GM21576 (cell line): ENCODE measurements at regions not wholly inside any gene's neighbourhood (a gene's known extent, or its start where the extent isn't known, plus 50 kb on each side); places are given as distances from the start of the nearest gene placed in this dataset.
A peak's percentile ranks its signal among the peaks of the same experiment; 100 is the strongest.

Experiments used
- ATAC-seq: cut with Tn5 transposase; IDR thresholded peaks from one replicate; pipeline ENCODE4 v1.9.1; 2021; ENCODE audit warnings: mild to moderate bottlenecking, moderate library complexity; ENCODE audit not compliant: unreplicated experiment

DNA sequence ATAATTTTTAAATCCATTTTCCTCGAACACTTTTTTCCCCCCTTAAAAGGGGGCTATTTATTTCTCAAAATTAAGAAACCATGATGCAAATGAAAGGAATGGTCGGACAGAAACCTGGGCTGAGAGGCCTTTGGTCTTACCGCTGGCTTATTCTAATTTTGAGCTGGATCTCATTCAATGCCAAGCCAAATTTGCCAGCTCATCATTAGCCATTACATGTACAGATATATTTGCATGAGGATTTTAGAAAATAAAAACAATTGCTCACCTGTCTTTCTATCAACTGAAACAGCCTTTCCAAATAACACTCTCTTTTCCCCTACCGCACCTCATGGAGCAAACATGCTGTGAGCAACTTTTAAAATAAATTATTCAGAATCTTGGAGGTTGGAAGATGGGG is 219.5 kb upstream of the DTNBP1 start:
- no peak for ATAC-seq

GRCh38 chr6:15881150-15881549 is 218.3 kb upstream of the DTNBP1 start:
- no peak for ATAC-seq

DNA sequence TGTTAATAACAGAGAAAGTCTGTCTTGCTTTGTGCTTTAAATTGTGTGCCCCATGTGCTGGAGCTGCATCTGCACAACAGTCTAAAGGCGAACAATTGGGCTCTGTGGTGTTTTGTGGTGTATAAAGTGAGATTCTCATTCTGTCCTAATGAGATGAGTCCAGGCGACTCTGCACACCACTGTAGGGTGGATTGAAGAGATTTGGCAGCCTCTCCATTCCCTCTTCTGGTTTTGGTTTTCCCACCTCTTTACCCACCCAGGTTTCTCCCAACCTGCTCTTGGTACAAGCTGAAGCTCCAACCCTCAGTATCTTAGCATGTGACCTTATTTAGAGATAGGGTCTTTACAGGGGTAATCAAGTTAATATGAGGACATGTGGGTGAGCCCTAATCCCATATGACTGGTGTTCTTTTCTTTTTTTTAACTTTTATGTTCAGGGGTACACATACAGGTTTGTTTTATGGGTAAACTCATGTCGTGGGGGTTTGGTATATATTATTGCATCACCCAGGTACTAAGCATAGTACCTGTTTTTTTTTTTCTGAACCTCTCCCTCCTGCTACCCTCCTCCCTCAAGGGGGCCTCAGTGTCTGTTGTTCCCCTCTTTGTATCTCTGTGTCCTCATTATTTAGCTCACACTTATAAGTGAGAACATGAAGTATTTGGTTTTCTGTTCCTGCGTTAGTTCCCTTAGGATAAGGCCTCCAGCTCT is 217.6 kb upstream of the DTNBP1 start:
- no peak for ATAC-seq

DNA sequence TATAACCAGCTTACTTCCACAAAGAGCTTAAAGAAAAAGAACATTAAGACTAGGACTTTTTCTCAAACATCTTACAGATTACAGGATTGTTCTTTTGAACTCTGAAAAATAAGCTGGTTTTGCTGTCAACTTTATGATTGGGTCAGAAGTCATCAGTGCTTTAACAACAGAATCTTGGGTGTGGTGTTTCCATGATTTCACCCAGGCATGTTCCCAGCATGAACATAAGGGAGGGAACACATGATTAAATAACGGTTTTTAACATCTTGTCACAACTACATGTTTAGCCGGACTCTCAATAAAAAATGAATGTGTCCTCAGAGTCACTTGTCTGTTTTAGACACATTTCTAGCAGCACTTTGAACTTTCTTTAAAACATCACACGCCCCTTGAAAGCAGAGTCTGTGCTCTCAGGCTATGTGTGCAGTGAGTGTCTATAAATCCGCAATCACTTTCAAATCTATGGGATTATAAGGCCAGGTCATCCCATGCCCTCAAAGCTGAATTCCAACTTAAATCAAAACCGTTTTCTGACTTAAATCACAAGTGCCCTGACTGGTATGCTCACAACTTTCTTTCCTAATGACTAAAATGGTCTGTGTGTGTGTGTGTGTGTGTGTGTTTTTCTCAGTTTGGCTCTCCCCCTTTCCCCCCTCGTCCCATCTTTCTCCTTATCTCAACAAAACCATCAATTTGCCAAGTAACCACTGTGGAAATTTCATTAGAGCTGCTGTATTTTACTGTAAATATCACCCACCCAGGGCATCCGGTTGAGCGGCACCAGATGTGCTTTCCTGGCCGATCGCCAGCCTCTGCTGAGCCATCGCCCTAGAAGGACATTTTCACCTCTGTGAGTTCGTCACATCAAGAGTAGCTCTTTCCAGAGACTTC is 216.8 kb upstream of the DTNBP1 start:
- ATAC-seq, result peak; percentile 76

DNA sequence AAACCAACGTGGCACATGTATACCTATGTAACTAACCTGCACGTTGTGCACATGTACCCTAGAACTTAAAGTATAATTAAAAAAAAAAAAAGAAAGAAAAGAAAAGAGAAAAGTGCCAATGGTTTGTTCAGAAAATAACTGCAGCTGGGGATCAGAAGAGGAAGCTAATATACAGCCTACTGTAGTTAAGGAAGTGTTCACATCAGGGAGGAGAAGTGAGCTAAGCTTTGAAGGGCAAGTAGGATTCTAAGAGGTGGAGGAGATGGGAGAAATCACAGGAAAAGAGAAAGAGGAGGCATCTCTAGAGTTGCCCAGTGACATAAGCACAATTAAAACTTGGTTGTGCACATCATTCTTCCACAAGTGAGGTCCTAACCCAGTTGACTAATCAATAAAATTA is 214.4 kb upstream of the DTNBP1 start:
- ATAC-seq, result no peak

DNA sequence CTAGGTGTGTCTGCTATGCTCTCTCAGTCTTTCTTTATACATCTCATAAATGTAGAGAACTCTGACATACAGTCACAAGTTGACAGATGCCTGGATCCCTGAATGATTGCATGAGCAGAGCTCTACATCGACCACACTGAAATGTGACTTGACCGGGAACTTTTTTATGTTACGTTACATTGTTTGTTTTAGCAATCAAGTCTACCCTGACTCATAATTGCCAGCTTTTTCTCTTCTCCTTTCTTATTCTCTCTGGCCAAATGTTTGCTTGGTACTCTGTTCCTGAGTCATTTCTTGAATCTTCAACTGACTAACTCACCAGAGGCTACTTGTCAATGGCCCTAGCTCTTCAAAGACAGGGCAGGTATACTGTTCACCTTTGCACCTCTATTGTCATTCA is 213.6 kb upstream of the DTNBP1 start:
- peak; percentile 59 for ATAC-seq

DNA sequence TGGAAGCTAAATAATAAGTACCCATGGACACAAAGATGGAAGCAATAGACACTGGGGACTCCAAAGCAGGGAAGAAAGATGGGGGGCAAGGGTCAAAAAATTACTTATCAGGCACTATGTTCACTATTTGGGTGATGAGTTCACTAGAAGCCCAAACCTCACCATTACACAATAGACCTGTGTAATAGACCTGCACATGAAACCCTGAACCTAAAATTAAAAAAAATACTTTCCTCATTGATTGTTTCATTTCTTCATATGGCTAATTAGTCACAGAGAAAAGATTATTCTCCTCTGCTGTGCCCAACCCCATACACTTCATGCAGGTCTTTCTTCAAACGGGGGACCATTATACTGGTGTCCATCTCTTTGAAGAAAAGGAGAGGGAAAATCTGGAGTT is 213.0 kb upstream of the DTNBP1 start:
- no peak for ATAC-seq

GRCh38 chr6:15874821-15875220 is 212.0 kb upstream of the DTNBP1 start:
- no peak for ATAC-seq

- no peak for ATAC-seq
Measured at GRCh38 chr6:15874326-15874725, 211.5 kb upstream of the DTNBP1 start.

DNA sequence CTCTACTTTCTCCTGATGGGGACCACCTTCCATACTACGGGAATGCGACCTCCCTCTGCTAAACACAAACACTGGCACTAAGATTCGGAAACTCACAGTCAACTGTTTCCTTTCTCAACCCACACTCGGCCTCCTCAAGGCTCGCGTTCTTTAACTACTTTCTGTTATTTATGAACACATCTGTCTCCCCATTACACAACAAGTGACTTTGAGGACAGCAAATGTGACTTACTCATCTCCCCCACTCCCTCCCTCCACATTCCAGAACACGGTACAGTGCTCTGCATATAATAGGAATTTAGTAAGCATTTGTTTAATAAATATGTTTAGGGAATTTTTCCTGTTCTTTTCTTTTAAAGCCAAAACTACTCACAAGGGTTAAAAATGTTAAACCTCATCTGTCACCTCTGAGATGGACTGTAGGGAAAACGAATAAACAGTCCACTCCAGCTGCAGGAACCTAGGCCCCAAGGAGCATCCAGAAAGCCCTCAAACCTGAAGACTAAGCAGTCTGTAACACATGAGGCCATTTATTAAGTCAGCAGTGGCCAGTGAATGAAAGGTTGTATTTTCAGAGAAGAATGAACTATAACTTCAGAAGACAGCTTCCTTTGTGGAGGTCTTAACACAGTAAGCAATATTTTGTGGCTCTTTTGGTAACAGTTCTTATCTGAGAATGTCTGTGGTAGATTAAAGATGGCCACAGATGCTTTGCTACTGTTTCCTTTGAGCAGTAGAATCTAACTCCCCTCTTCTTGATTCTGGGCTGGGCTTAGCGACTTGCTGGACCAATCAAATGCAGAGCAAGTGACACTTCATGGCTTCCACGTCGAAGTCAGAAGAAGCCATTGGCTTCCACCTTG is 209.6 kb upstream of the DTNBP1 start:
- ATAC-seq, result no peak

DNA sequence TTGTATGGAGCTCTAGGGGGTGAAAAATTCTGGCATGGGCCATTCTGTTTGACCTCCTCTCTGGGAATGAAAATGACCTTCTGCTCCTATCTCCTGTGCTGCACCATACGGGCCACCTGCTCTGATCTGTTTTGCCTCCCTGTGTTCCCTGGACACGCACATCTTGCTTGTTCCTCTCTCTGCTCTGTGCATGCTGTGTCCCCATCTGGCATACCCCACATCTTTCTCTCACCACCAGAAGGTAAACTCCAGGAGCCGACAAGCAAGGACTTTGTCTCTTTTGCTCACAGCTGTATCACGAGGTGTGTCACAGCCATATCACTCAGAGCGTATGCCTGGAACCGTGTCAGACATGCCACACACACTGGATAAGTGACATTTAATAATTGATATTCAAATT is 208.4 kb upstream of the DTNBP1 start:
- no peak for ATAC-seq

DNA sequence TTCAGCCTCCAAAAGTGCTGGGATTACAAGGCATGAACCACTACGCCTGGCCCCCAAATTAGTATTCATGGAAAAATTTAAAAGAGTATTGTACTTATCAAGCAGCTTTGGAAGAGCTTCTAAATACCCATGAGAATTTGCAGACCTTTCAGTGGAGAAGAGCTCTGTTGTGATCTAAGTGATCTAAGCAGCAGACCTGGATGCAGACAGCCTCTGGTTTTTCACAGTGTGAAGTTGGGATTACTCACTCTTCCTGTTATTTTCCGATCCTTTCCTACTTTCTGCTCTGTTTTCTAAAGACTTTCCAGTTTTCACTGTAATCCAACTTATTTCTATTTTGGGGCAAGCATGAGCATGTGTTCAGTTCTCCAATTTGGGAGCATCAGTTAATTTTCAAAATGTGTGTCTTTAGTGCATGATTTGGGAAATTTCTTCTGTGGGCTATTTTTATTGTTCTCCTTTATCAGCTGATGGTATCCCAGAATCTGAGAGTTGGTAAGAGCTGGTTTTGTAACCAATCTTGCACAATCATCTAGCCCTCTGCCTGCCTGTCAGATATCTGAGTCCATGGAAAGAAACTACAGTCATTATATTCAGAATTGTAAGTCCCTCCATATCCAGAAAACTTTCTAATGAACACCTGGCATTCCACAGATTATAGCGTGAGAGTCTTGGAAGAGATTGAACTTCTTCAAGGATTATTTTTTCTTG is 207.7 kb upstream of the DTNBP1 start:
- no peak for ATAC-seq

DNA sequence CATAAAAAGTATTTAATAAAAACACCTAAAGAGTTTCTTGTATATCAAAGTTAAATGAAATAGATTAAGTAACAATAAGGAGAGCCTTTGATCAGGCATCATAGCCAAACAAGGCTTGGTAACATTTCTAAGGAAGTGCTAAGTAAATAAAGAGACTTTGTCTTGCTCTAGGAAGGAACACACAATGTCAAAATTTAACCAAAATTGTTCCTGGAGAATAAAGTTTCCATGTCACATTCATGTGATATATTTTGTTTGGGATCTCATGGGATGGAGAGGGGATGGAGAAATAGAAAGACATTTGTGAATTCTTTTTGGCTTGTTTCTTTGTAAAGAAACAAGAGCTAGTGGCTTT is 201.9 kb upstream of the DTNBP1 start:
- ATAC-seq, result no peak

- no peak for ATAC-seq
Measured at GRCh38 chr6:15864038-15864707, 201.3 kb upstream of the DTNBP1 start.

DNA sequence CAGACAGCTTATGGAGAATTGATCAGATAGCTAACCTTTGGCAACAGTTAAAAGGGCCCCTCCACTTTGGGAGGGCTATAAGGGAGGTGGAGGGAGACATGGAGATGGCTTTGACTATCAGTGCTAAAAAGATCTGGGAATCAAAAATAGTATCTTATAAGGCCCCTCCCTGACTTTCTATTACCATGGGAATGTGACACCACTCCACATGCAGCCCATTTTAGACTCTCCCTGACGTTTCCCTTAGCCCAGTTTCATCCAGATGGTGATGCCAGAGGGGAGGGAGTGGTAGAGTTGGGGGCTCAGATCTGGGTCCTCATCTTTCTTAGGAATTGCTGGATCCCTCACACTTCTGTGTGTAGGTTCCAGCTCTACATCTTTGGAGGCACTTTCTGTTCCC is 200.0 kb upstream of the DTNBP1 start:
- ATAC-seq, result no peak

DNA sequence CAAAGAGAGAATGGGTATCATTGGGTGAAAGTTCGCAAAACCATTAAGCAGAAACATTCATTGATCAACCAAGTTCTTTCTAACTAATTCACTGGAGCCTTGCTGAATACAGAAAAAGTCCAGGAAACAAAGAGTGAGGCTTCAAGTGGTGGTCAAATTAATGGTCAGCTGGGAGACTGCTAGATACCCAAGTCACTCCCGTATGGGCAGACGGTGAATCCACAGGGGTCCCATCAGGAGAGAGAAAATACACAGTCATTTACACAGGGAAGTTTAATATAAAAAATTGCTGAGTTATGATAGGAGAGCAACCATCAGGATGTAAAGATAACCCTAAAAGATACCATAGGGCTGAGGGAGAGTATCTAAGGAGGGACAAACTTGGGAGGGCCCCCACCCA is 198.7 kb upstream of the DTNBP1 start:
- ATAC-seq, result no peak

GRCh38 chr6:15854826-15855710 is 192.2 kb upstream of the DTNBP1 start:
- no peak for ATAC-seq

- ATAC-seq, result no peak
Measured at GRCh38 chr6:15854378-15854777, 191.6 kb upstream of the DTNBP1 start.

- no peak for ATAC-seq
Measured at GRCh38 chr6:15853259-15853658, 190.4 kb upstream of the DTNBP1 start.
